ENCODE measurements at regions not wholly inside any gene's neighbourhood (a gene's known extent, or its start where the extent isn't known, plus 50 kb on each side); places are given as distances from the start of the nearest gene placed in this dataset.

DNA sequence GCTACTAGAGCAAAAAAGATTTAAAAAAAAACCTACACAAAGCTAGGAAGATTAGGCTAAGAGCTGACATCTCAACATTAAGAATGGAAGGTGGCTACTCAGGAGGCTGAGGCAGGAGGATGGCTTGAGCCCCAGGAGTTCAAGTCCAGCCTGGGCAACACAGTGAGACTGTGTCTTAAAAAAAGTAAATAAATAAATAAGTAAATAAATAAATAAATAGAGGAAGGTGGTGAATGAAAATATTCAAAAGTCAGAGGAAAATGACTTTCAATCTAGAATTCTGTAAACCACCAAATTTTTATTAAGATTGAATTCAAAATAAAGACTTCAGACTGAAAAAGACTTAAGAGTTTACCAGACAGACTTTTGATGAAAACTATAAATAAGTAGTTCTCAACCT, 50.9 kb upstream of the TMPRSS2 start (continued):
- TF ChIP-seq SP2 (IDR thresholded peaks at IDR 0.05; ENCODE audit: low read length) (no peak), CTBP2 (IDR thresholded peaks at IDR 0.05; ENCODE audit: borderline replicate concordance, insufficient read depth, insufficient read length, low read length) (no peak), TAF7 (optimal IDR thresholded peaks at IDR 0.05; ENCODE audit: borderline replicate concordance, low read depth, low read length) (no peak)

Data from H1 (cell line).